ENCODE measurements at regions not wholly inside any gene's neighbourhood (a gene's known extent, or its start where the extent isn't known, plus 50 kb on each side); places are given as distances from the start of the nearest gene placed in this dataset.

GRCh38 chr21:39029900-39030884 is 153.1 kb downstream of the PSMG1 start:
- ChIA-PET POLR2A (no interaction called here), SMC1A (ENCODE audit: uncharacterized antibody, unreplicated experiment) (no interaction called here), RAD21 (ENCODE audit: unreplicated experiment) (no interaction called here), CTCF (no interaction called here)
- Histone ChIP-seq H3K36me3 (ENCODE audit: control insufficient read depth in 2 of 2, insufficient read depth in 2 of 2, low read length in 1 of 2) (no peaks in the 10 kb centered on the region), H3K27ac (ENCODE audit: control insufficient read depth, insufficient read depth) (no peak overlapping the region), H3K79me2 (ENCODE audit: control insufficient read depth, insufficient read depth, low read length) (no peaks in the 10 kb centered on the region), H3K9me3 (replicated peaks; ENCODE audit: control insufficient read depth, insufficient read depth, low read length) (no peaks in the 10 kb centered on the region; the same call in 1 of the 3 replicates), H3K4me3 (no peak overlapping the region), H3K9ac (ENCODE audit: control insufficient read depth, insufficient read depth, low read length) (no peak overlapping the region), H3K4me2 (ENCODE audit: control insufficient read depth, insufficient read depth) (no peak overlapping the region), H2AFZ (ENCODE audit: control insufficient read depth, low read depth, low read length) (no peak overlapping the region), H3K4me1 (ENCODE audit: control insufficient read depth, insufficient read depth, low read length) (no peaks in the 10 kb centered on the region), H4K20me1 (ENCODE audit: control insufficient read depth, insufficient read depth) (no peaks in the 10 kb centered on the region), H3K27me3 (replicated peaks in 1 of 2; ENCODE audit: control insufficient read depth in 2 of 2, insufficient read depth in 2 of 2, low read length in 1 of 2) (peaks cover 0 to 3% of the 10 kb centered on the region in 2 experiments; a peak in 1 of 4 replicates)
- DNase-seq (ENCODE audit: low read depth, low spot score) (no peak), FAIRE-seq (no peak), ATAC-seq (no peak)
- no TSS peak for BruUV-seq (replicated peaks)
- 25% methylated on average over 14 of the region's 14 CpGs for WGBS (ENCODE audit: insufficient coverage, insufficient replicate concordance, low lambda C conversion rate, missing lambda C conversion rate)
- TF ChIP-seq ZZZ3 (IDR thresholded peaks at IDR 0.05; ENCODE audit: control insufficient read depth, insufficient read length, low read depth): no peak
- TF ChIP-seq SMC3 (IDR thresholded peaks at IDR 0.05; ENCODE audit: borderline replicate concordance, low read length): no peak
- TF ChIP-seq TBL1XR1 (IDR thresholded peaks at IDR 0.05; ENCODE audit: low read depth, low read length): no peak
- TF ChIP-seq ZBTB11 (CRISPR knock-in tag; IDR thresholded peaks at IDR 0.05): no peak
- no peak for TF ChIP-seq HCFC1 (IDR thresholded peaks at IDR 0.05; ENCODE audit: low read length)
- no peak for TF ChIP-seq TCF7 (IDR thresholded peaks at IDR 0.05; ENCODE audit: borderline replicate concordance)
- TF ChIP-seq NR2C2 (IDR thresholded peaks at IDR 0.05; ENCODE audit: borderline replicate concordance, control insufficient read depth, insufficient read length, low read depth): no peak
- no peak for TF ChIP-seq TARDBP (IDR thresholded peaks at IDR 0.05; ENCODE audit: borderline replicate concordance)
- TF ChIP-seq KDM1A (IDR thresholded peaks at IDR 0.05; ENCODE audit: borderline replicate concordance): no peak
- no peak for TF ChIP-seq RCOR1 (conservative IDR thresholded peaks at IDR 0.05; ENCODE audit: low read depth, low read length)
- TF ChIP-seq RUNX3 (IDR thresholded peaks at IDR 0.05; ENCODE audit: low read length): no peak
- TF ChIP-seq MTA3 (IDR thresholded peaks at IDR 0.05; ENCODE audit: borderline replicate concordance, low read length): no peak
- no peak for TF ChIP-seq NFIC (IDR thresholded peaks at IDR 0.05; ENCODE audit: low read depth, low read length)
- TF ChIP-seq SKIL (IDR thresholded peaks at IDR 0.05; ENCODE audit: low read depth, poor library complexity, severe bottlenecking): no peak
- intact Hi-C loops (cut with micrococcal nuclease; ENCODE audit: unreplicated experiment) (no loop called here), in situ Hi-C loops (cut with MboI) (loop anchor here (10.0 kb wide), 1 partner anchor 65 kb away; no protein-coding TSS in a partner anchor)

Data from GM12878 (cell line).